T-helper 17 cell (primary cell): ENCODE measurements at regions not wholly inside any gene's neighbourhood (a gene's known extent, or its start where the extent isn't known, plus 50 kb on each side); places are given as distances from the start of the nearest gene placed in this dataset.
"Not testable (repeated sequence)": the region's sequence is repeated elsewhere in the genome, so short reads cannot be mapped to it uniquely, and the experiment has no call there.

Source experiments
- ATAC-seq: fragments of 150-1000 bp; cut with Tn5 transposase; 2 replicates; pipeline ENCODE4 v1.10.0; 2021; ENCODE audit warnings: mild to moderate bottlenecking, moderate library complexity
- DNase-seq, 3 donors: peaks; one replicate each; pipeline versions ENCODE4 v3.0.0 to v3.0.0-alpha.2; 2020 to 2021
- H3K9me3 ChIP-seq: one replicate; pipeline ENCODE4 v1.7.0; 2013; ENCODE audit warnings: low read length, mild to moderate bottlenecking; ENCODE audit not compliant: control insufficient read depth, poor library complexity, severe bottlenecking
- H3K27ac Mint-ChIP-seq: one replicate; pipeline ENCODE4 v1.8.0; 2022; ENCODE audit warnings: mild to moderate bottlenecking, moderate library complexity, mixed read lengths
- H3K27me3 Mint-ChIP-seq: one replicate; pipeline ENCODE4 v1.8.0; 2022; ENCODE audit warnings: mixed read lengths
- H3K36me3 Mint-ChIP-seq: one replicate; pipeline ENCODE4 v1.8.0; 2022; ENCODE audit warnings: low read depth, mixed read lengths
- H3K4me1 Mint-ChIP-seq: one replicate; pipeline ENCODE4 v1.8.0; 2022; ENCODE audit warnings: mild to moderate bottlenecking, mixed read lengths
- H3K4me3 Mint-ChIP-seq: one replicate; pipeline ENCODE4 v1.8.0; 2022; ENCODE audit warnings: mild to moderate bottlenecking, moderate library complexity, mixed read lengths

DNA sequence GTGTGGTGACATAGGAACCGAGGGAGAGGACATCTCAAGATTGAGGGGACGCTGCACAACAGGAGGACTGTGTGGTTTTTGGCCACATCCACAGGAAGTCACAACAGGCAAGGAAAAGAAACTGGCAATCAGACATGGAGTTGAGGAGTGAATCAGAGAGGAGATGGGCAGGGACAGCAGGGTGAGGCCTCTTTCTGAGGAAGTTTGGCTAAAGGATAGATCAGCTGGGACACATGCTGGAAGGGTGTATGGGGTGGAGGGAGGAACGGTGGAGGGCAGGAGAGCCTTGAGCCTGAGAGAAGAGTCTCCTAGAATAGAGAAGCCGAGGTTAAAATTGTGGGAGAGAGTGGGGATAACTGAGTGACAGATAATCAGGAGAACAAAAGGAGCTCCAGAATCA, 75.1 kb upstream of the CIDEA start:
- not testable (repeated sequence) for H3K4me3 Mint-ChIP-seq, H3K36me3 Mint-ChIP-seq, H3K9me3 ChIP-seq, H3K27ac Mint-ChIP-seq, DNase-seq, ATAC-seq, H3K27me3 Mint-ChIP-seq, H3K4me1 Mint-ChIP-seq

DNA sequence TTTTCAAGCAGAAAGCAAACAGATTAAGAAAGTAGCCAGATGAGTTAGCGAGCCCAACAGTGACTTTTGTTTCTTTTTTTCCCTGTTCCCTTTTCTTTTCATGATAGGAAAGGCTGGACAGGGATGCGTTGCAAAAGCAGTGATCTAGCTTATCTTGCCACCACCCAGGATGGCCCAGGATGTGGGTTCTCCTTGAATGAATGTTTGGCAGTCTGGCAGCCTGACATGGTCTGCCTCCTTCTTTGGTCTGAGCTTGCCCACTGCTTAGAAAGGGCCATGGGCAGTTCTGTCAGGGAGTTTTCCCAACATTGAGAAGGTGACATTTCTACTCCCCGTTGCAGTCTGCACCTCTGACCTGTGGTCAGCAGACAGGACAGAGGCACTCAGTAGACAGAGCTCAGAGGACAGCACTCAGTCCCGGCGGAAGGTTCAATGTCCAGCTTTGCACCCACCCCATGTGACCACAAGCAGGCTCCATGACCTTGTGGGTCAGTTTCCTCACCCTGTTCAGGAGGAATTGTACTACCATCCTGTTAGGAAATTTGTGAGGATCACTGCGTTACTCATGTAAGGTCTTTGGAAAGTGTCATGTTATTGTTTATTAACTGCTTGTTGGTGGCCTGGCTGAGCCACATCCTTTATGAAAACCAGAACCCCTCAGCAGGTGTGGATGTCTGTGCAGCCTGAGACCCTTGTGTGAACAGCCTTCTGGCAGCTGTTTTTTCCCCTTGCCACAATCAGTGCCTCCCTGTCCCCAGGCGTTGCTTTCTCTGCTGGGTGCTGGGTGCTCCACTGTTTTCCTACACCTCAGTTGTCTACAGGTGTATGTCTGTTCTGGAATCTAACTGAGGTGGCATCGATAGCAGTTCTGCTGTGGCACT, 74.2 kb upstream of the CIDEA start:
- H3K36me3 Mint-ChIP-seq, H3K4me1 Mint-ChIP-seq, ATAC-seq, H3K27ac Mint-ChIP-seq, H3K27me3 Mint-ChIP-seq, H3K9me3 ChIP-seq, H3K4me3 Mint-ChIP-seq, DNase-seq: not testable (repeated sequence)

DNA sequence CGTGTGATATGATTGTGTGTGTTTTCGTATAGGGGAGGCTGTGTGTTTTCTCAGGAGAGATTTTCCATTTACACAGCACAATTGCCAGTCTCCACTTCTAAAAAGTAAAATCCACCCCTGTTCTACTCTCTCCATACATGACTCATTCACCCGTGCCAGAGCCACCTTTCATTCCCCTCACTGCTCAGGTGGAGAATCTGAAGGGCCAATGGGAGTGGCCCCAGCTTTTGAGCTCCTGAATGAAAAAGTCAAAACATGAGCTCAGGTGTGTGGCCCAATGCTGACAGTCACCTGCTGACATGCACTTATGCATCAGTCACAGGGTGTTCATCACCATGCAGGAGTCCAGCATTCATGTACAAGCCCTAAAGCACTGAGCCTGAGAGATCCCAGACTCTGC, 55.4 kb upstream of the CIDEA start:
- not testable (repeated sequence) for H3K4me1 Mint-ChIP-seq, DNase-seq

DNA sequence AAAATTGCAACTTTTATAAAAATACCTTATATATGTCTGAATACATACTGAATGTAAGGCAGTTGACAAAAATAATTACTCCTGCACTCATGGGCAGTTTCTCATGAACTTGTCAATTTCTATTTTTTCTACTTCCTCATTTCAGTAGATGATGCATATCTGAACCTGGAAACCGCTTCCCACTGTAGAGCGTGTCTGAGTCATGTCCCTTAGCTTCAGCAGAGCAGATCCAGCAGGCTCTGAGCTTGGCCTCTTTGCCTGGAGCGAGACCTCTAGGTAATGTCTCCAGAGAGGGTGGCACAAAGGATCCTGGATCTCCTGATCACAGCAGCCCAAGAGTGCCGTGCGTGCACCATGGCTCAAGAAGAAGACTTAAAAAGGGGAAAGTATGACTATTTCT, 54.0 kb upstream of the CIDEA start:
- H3K4me1 Mint-ChIP-seq, H3K9me3 ChIP-seq, H3K27me3 Mint-ChIP-seq, H3K36me3 Mint-ChIP-seq, H3K27ac Mint-ChIP-seq, H3K4me3 Mint-ChIP-seq, DNase-seq: not testable (repeated sequence)
- peak; percentile 49 for ATAC-seq

More for the DNA sequence above, 55.4 kb upstream of the CIDEA start:
- not testable (repeated sequence) for H3K27ac Mint-ChIP-seq, H3K27me3 Mint-ChIP-seq, H3K9me3 ChIP-seq, H3K36me3 Mint-ChIP-seq, ATAC-seq, H3K4me3 Mint-ChIP-seq
